HepG2 (cell line): ENCODE measurements at regions not wholly inside any gene's neighbourhood (a gene's known extent, or its start where the extent isn't known, plus 50 kb on each side); places are given as distances from the start of the nearest gene placed in this dataset.
A peak's percentile ranks its signal among the peaks of the same experiment; 100 is the strongest.
"Not testable (repeated sequence)": the region's sequence is repeated elsewhere in the genome, so short reads cannot be mapped to it uniquely, and the experiment has no call there.

Experiments used
- ATAC-seq: fragments of 200-7000 bp; cut with Tn5 transposase; 3 replicates; pipeline ENCODE4 v1.9.1; 2020; ENCODE audit warnings: mild to moderate bottlenecking, moderate library complexity
- BruUV-seq: library from RNA; stranded (reverse); fragments of 400-500 nt; replicated peaks from 2 replicates; lab custom pipeline; 2021; lab: Mats Ljungman, UMichigan
- CTCF ChIA-PET: fragments of 300-600 bp; formaldehyde crosslinking; extraction: SDS; loops from one replicate; lab custom pipeline; 2021; ENCODE audit warnings: low total read pairs, inconsistent platforms, low intra/inter-chr PET ratio; lab: Yijun Ruan, JAX
- POLR2A ChIA-PET: fragments of 350-600 bp; sonication (Branson Sonifier 250); formaldehyde crosslinking; loops from one replicate; lab custom pipeline; 2020; ENCODE audit warnings: antibody characterized with exemption, inconsistent platforms; lab: Yijun Ruan, JAX
- DNase-seq: peaks from one replicate; pipeline ENCODE4 v3.0.0-alpha.2; 2015; ENCODE audit warnings: low spot score
- FAIRE-seq: peaks from 3 replicates; lab custom pipeline; 2011; peaks lifted over from hg19 to GRCh38; lab: Jason Lieb, UNC
- H2AFZ ChIP-seq: one replicate; pipeline ENCODE4 v1.6.1; 2011; ENCODE audit warnings: low read length, inconsistent platforms
- H3K27ac ChIP-seq: fragments of 300-600 bp; 3 replicates; pipeline ENCODE4 v1.8.0; 2011; ENCODE audit warnings: mixed run types, mild to moderate bottlenecking, mixed read lengths, low read length, inconsistent platforms; ENCODE audit not compliant: insufficient read depth; ENCODE audit errors: extremely low read length
- H3K27me3 ChIP-seq, 2 experiments: fragments of 200-600 bp in 1 of 2; 2 replicates in 1 of 2; 3 replicates in 1 of 2; pipeline versions ENCODE4 v1.6.0 to v1.8.0; 2011; ENCODE audit warnings: low read length in 2 of 2, mild to moderate bottlenecking in 2 of 2, moderate library complexity in 2 of 2, inconsistent platforms in 1 of 2; ENCODE audit not compliant: insufficient read depth in 2 of 2, control insufficient read depth in 1 of 2
- H3K36me3 ChIP-seq, 2 experiments: fragments of 200-600 bp in 1 of 2; replicated peaks in 1 of 2; 2 replicates in 1 of 2; 3 replicates in 1 of 2; pipeline versions ENCODE4 v1.5.1 to v1.8.0; 2011; ENCODE audit warnings: low read length in 2 of 2, inconsistent platforms in 1 of 2; ENCODE audit not compliant: insufficient read depth in 2 of 2, control insufficient read depth in 1 of 2
- H3K4me1 ChIP-seq: 2 replicates; pipeline ENCODE4 v1.5.1; 2012; ENCODE audit warnings: low read length, inconsistent platforms; ENCODE audit not compliant: insufficient read depth
- H3K4me2 ChIP-seq: 2 replicates; pipeline ENCODE4 v1.6.0; 2011; ENCODE audit warnings: low read depth, low read length, inconsistent platforms
- H3K4me3 ChIP-seq, 3 experiments: fragments of 200-600 bp in 1 of 3; sonication (generic), shearing (Covaris generic) in 1 of 3; replicated peaks in 1 of 3; 2 replicates each; pipeline ENCODE4 v1.5.1; 2011 to 2016; ENCODE audit warnings: low read length in 3 of 3, inconsistent platforms in 2 of 3, low read depth in 2 of 3, mild to moderate bottlenecking in 2 of 3, control low read depth in 1 of 3, mixed read lengths in 1 of 3; ENCODE audit not compliant: insufficient read depth in 1 of 3
- H3K79me2 ChIP-seq: one replicate; pipeline ENCODE4 v1.6.1; 2011; ENCODE audit warnings: low read length, inconsistent platforms; ENCODE audit not compliant: insufficient read depth
- H3K9ac ChIP-seq: 2 replicates; pipeline ENCODE4 v1.6.0; 2011; ENCODE audit warnings: mild to moderate bottlenecking, low read depth, low read length, inconsistent platforms; ENCODE audit not compliant: insufficient read depth
- H3K9me3 ChIP-seq: 2 replicates; pipeline ENCODE4 v1.5.1; 2012; ENCODE audit warnings: mild to moderate bottlenecking, low read length
- H4K20me1 ChIP-seq: 2 replicates; pipeline ENCODE4 v1.6.0; 2011; ENCODE audit warnings: inconsistent platforms, mild to moderate bottlenecking, low read length, moderate library complexity; ENCODE audit not compliant: insufficient read depth
- CEBPB ChIP-seq: IDR thresholded peaks from 2 replicates; pipeline ENCODE4 v1.6.1; 2011; ENCODE audit warnings: low read depth, low read length, improper control_type of control experiment, borderline replicate concordance
- MTA1 ChIP-seq: sonication (generic); formaldehyde crosslinking; IDR thresholded peaks from 2 replicates; pipeline ENCODE4 v1.4.0; 2020; ENCODE audit warnings: missing genetic modification reagents, mild to moderate bottlenecking, borderline replicate concordance
- WGBS: methylation state at CpG from one replicate; pipeline ENCODE4 v1.1.6; 2017; ENCODE audit warnings: low lambda C conversion rate; 5-methylcytosine and 5-hydroxymethylcytosine counted together
- in situ Hi-C: cut with HindIII; loops from 2 replicates; pipeline ENCODE4 v1.10.0; 2017; ENCODE audit warnings: low pct_unique_long_range_greater_than_20kb; ENCODE audit not compliant: extremely low pct_ligation_motif_present
- intact Hi-C: fragments of 100-400 bp; cut with micrococcal nuclease; formaldehyde crosslinking; loops from one replicate; pipeline ENCODE4 v1.10.0; 2022; ENCODE audit not compliant: unreplicated experiment

- intact Hi-C loops (no loop called here), in situ Hi-C loops (no loop called here)
- Histone ChIP-seq H3K27ac (no peak overlapping the region), H3K9ac (no peak overlapping the region), H3K9me3 (no peaks in the 10 kb centered on the region), H3K4me1 (no peaks in the 10 kb centered on the region), H2AFZ (no peak overlapping the region), H3K4me2 (no peak overlapping the region), H3K4me3 (no peak overlapping the region), H3K79me2 (no peaks in the 10 kb centered on the region), H3K27me3 (peaks cover 0 to 29% of the 10 kb centered on the region in 2 experiments; a peak in 3 of 5 replicates), H4K20me1 (no peaks in the 10 kb centered on the region), H3K36me3 (no peaks in the 10 kb centered on the region)
- BruUV-seq: no TSS peak
- 2% methylated on average over 10 of the region's 10 CpGs for WGBS
- no peak for ATAC-seq
- POLR2A ChIA-PET: no interaction called here
- DNase-seq: no peak
- no peak for FAIRE-seq
- CTCF ChIA-PET: no interaction called here
- TF ChIP-seq CEBPB: peak; percentile 69
- no peak for TF ChIP-seq MTA1
- TF ChIP-seq, all 625 proteins: peak for 1
These were observed 181.8 kb upstream of the PFKP start for GRCh38 chr10:2885288-2886278.

GRCh38 chr10:2883983-2884540 lies 183.3 kb upstream of the PFKP start:
- H3K9me3 ChIP-seq, H4K20me1 ChIP-seq, intact Hi-C loops, H3K4me3 ChIP-seq, H3K79me2 ChIP-seq, POLR2A ChIA-PET, ATAC-seq, in situ Hi-C loops, H3K36me3 ChIP-seq, DNase-seq, CTCF ChIA-PET, H3K27ac ChIP-seq, H3K4me2 ChIP-seq, BruUV-seq, H3K4me1 ChIP-seq, H2AFZ ChIP-seq, FAIRE-seq, H3K9ac ChIP-seq: not testable (repeated sequence)
- H3K27me3 ChIP-seq: peaks cover 0 to 30% of the 10 kb centered on the region in 2 experiments; a peak in 3 of 5 replicates
- 30% methylated on average over 4 of the region's 4 CpGs for WGBS
